ENCODE measurements at regions not wholly inside any gene's neighbourhood (a gene's known extent, or its start where the extent isn't known, plus 50 kb on each side); places are given as distances from the start of the nearest gene placed in this dataset.

- Histone ChIP-seq H3K9me3 (ENCODE audit: control insufficient read depth in 2 of 2, low read length in 2 of 2) (no peaks in the 10 kb centered on the region), H3K9ac (ENCODE audit: low read length in 2 of 2) (no peak overlapping the region), H3K27me3 (ENCODE audit: control insufficient read depth in 1 of 2, insufficient read depth in 2 of 2, low read length in 2 of 2) (no peaks in the 10 kb centered on the region), H3K4me3 (ENCODE audit: low read length in 2 of 2) (no peak overlapping the region), H3K27ac (ENCODE audit: low read length) (no peak overlapping the region), H3K4me1 (ENCODE audit: control insufficient read depth, insufficient read depth, low read length) (no peaks in the 10 kb centered on the region), H3K36me3 (ENCODE audit: control insufficient read depth in 2 of 2, insufficient read depth in 2 of 2, low read length in 2 of 2) (no peaks in the 10 kb centered on the region)
Observed at GRCh38 chr11:129313541-129314297, 61.9 kb upstream of the BARX2 start.

GRCh38 chr11:129312730-129313503 lies 62.7 kb upstream of the BARX2 start:
- H3K27me3 ChIP-seq (ENCODE audit: control insufficient read depth in 1 of 2, insufficient read depth in 2 of 2, low read length in 2 of 2), result peaks cover 0 to 4% of the 10 kb centered on the region in 2 donors
- H3K27ac ChIP-seq (ENCODE audit: low read length), result no peak overlapping the region
- no peaks in the 10 kb centered on the region for H3K4me1 ChIP-seq (ENCODE audit: control insufficient read depth, insufficient read depth, low read length)
- peak overlapping the region in 1 of 2 donors; percentile 35 for H3K4me3 ChIP-seq (ENCODE audit: low read length in 2 of 2)
- H3K36me3 ChIP-seq (ENCODE audit: control insufficient read depth in 2 of 2, insufficient read depth in 2 of 2, low read length in 2 of 2), result no peaks in the 10 kb centered on the region
- H3K9me3 ChIP-seq (ENCODE audit: control insufficient read depth in 2 of 2, low read length in 2 of 2), result no peaks in the 10 kb centered on the region
- no peak overlapping the region for H3K9ac ChIP-seq (ENCODE audit: low read length in 2 of 2)

- Histone ChIP-seq H3K27me3 (ENCODE audit: control insufficient read depth in 1 of 2, insufficient read depth in 2 of 2, low read length in 2 of 2) (peaks cover 0 to 6% of the 10 kb centered on the region in 2 donors), H3K4me1 (ENCODE audit: control insufficient read depth, insufficient read depth, low read length) (no peaks in the 10 kb centered on the region), H3K9ac (ENCODE audit: low read length in 2 of 2) (no peak overlapping the region), H3K9me3 (ENCODE audit: control insufficient read depth in 2 of 2, low read length in 2 of 2) (no peaks in the 10 kb centered on the region), H3K36me3 (ENCODE audit: control insufficient read depth in 2 of 2, insufficient read depth in 2 of 2, low read length in 2 of 2) (no peaks in the 10 kb centered on the region), H3K27ac (ENCODE audit: low read length) (no peak overlapping the region), H3K4me3 (ENCODE audit: low read length in 2 of 2) (no peak overlapping the region)
Observed at GRCh38 chr11:129308241-129308865, 67.3 kb upstream of the BARX2 start.

GRCh38 chr11:129307162-129307561 lies 68.5 kb upstream of the BARX2 start:
- H3K9ac ChIP-seq (ENCODE audit: low read length in 2 of 2), result no peak overlapping the region
- no peaks in the 10 kb centered on the region for H3K36me3 ChIP-seq (ENCODE audit: control insufficient read depth in 2 of 2, insufficient read depth in 2 of 2, low read length in 2 of 2)
- no peaks in the 10 kb centered on the region for H3K9me3 ChIP-seq (ENCODE audit: control insufficient read depth in 2 of 2, low read length in 2 of 2)
- peaks cover 0 to 6% of the 10 kb centered on the region in 2 donors for H3K27me3 ChIP-seq (ENCODE audit: control insufficient read depth in 1 of 2, insufficient read depth in 2 of 2, low read length in 2 of 2)
- no peaks in the 10 kb centered on the region for H3K4me1 ChIP-seq (ENCODE audit: control insufficient read depth, insufficient read depth, low read length)
- no peak overlapping the region for H3K4me3 ChIP-seq (ENCODE audit: low read length in 2 of 2)
- H3K27ac ChIP-seq (ENCODE audit: low read length), result no peak overlapping the region

- H3K9ac ChIP-seq (ENCODE audit: low read length in 2 of 2), result no peak overlapping the region
- H3K27me3 ChIP-seq (ENCODE audit: control insufficient read depth in 1 of 2, insufficient read depth in 2 of 2, low read length in 2 of 2), result peaks cover 0 to 2% of the 10 kb centered on the region in 2 donors
- H3K4me1 ChIP-seq (ENCODE audit: control insufficient read depth, insufficient read depth, low read length), result no peaks in the 10 kb centered on the region
- no peaks in the 10 kb centered on the region for H3K9me3 ChIP-seq (ENCODE audit: control insufficient read depth in 2 of 2, low read length in 2 of 2)
- no peak overlapping the region for H3K27ac ChIP-seq (ENCODE audit: low read length)
- no peaks in the 10 kb centered on the region for H3K36me3 ChIP-seq (ENCODE audit: control insufficient read depth in 2 of 2, insufficient read depth in 2 of 2, low read length in 2 of 2)
- H3K4me3 ChIP-seq (ENCODE audit: low read length in 2 of 2), result no peak overlapping the region
Observed at GRCh38 chr11:129302386-129303101, 73.1 kb upstream of the BARX2 start.

- H3K4me1 ChIP-seq (ENCODE audit: control insufficient read depth, insufficient read depth, low read length), result no peaks in the 10 kb centered on the region
- no peak overlapping the region for H3K27ac ChIP-seq (ENCODE audit: low read length)
- H3K9me3 ChIP-seq (ENCODE audit: control insufficient read depth in 2 of 2, low read length in 2 of 2), result no peaks in the 10 kb centered on the region
- peaks cover 0 to 2% of the 10 kb centered on the region in 2 donors for H3K27me3 ChIP-seq (ENCODE audit: control insufficient read depth in 1 of 2, insufficient read depth in 2 of 2, low read length in 2 of 2)
- H3K9ac ChIP-seq (ENCODE audit: low read length in 2 of 2), result no peak overlapping the region
- no peak overlapping the region for H3K4me3 ChIP-seq (ENCODE audit: low read length in 2 of 2)
- no peaks in the 10 kb centered on the region for H3K36me3 ChIP-seq (ENCODE audit: control insufficient read depth in 2 of 2, insufficient read depth in 2 of 2, low read length in 2 of 2)
Observed at GRCh38 chr11:129300099-129300498, 75.5 kb upstream of the BARX2 start.

- Histone ChIP-seq H3K9me3 (ENCODE audit: control insufficient read depth in 2 of 2, low read length in 2 of 2) (no peaks in the 10 kb centered on the region), H3K9ac (ENCODE audit: low read length in 2 of 2) (no peak overlapping the region), H3K4me3 (ENCODE audit: low read length in 2 of 2) (no peak overlapping the region), H3K36me3 (ENCODE audit: control insufficient read depth in 2 of 2, insufficient read depth in 2 of 2, low read length in 2 of 2) (no peaks in the 10 kb centered on the region), H3K27me3 (ENCODE audit: control insufficient read depth in 1 of 2, insufficient read depth in 2 of 2, low read length in 2 of 2) (peaks cover 0 to 1% of the 10 kb centered on the region in 2 donors), H3K27ac (ENCODE audit: low read length) (no peak overlapping the region), H3K4me1 (ENCODE audit: control insufficient read depth, insufficient read depth, low read length) (no peaks in the 10 kb centered on the region)
Observed at GRCh38 chr11:129298988-129299387, 76.7 kb upstream of the BARX2 start.

- no peaks in the 10 kb centered on the region for H3K9me3 ChIP-seq (ENCODE audit: control insufficient read depth in 2 of 2, low read length in 2 of 2)
- no peaks in the 10 kb centered on the region for H3K4me1 ChIP-seq (ENCODE audit: control insufficient read depth, insufficient read depth, low read length)
- no peak overlapping the region for H3K9ac ChIP-seq (ENCODE audit: low read length in 2 of 2)
- no peaks in the 10 kb centered on the region for H3K36me3 ChIP-seq (ENCODE audit: control insufficient read depth in 2 of 2, insufficient read depth in 2 of 2, low read length in 2 of 2)
- H3K27ac ChIP-seq (ENCODE audit: low read length), result no peak overlapping the region
- H3K4me3 ChIP-seq (ENCODE audit: low read length in 2 of 2), result no peak overlapping the region
- H3K27me3 ChIP-seq (ENCODE audit: control insufficient read depth in 1 of 2, insufficient read depth in 2 of 2, low read length in 2 of 2), result no peaks in the 10 kb centered on the region
Observed at GRCh38 chr11:129295746-129296145, 79.9 kb upstream of the BARX2 start.

GRCh38 chr11:129292771-129293170 lies 82.9 kb upstream of the BARX2 start:
- Histone ChIP-seq H3K4me1 (ENCODE audit: control insufficient read depth, insufficient read depth, low read length) (no peaks in the 10 kb centered on the region), H3K27ac (ENCODE audit: low read length) (no peak overlapping the region), H3K27me3 (ENCODE audit: control insufficient read depth in 1 of 2, insufficient read depth in 2 of 2, low read length in 2 of 2) (peaks cover 3 to 4% of the 10 kb centered on the region in 2 donors), H3K9ac (ENCODE audit: low read length in 2 of 2) (no peak overlapping the region), H3K36me3 (ENCODE audit: control insufficient read depth in 2 of 2, insufficient read depth in 2 of 2, low read length in 2 of 2) (no peaks in the 10 kb centered on the region), H3K4me3 (ENCODE audit: low read length in 2 of 2) (no peak overlapping the region), H3K9me3 (ENCODE audit: control insufficient read depth in 2 of 2, low read length in 2 of 2) (no peaks in the 10 kb centered on the region)

- Histone ChIP-seq H3K9ac (ENCODE audit: low read length in 2 of 2) (no peak overlapping the region), H3K4me1 (ENCODE audit: control insufficient read depth, insufficient read depth, low read length) (no peaks in the 10 kb centered on the region), H3K36me3 (ENCODE audit: control insufficient read depth in 2 of 2, insufficient read depth in 2 of 2, low read length in 2 of 2) (no peaks in the 10 kb centered on the region), H3K9me3 (ENCODE audit: control insufficient read depth in 2 of 2, low read length in 2 of 2) (no peaks in the 10 kb centered on the region), H3K27ac (ENCODE audit: low read length) (no peak overlapping the region), H3K27me3 (ENCODE audit: control insufficient read depth in 1 of 2, insufficient read depth in 2 of 2, low read length in 2 of 2) (peaks cover 3 to 7% of the 10 kb centered on the region in 2 donors), H3K4me3 (ENCODE audit: low read length in 2 of 2) (no peak overlapping the region)
Observed at GRCh38 chr11:129292092-129292491, 83.6 kb upstream of the BARX2 start.

Data from stomach smooth muscle (tissue), 2 donors.